Upper lobe of left lung (tissue), 4 donors: ENCODE measurements at regions not wholly inside any gene's neighbourhood (a gene's known extent, or its start where the extent isn't known, plus 50 kb on each side); places are given as distances from the start of the nearest gene placed in this dataset.

Source experiments
- POLR2A ChIP-seq, 4 donors: fragments of 450-650 bp; IDR thresholded peaks; one replicate each; pipeline ENCODE4 v1.5.1; 2016 to 2017; ENCODE audit warnings: antibody characterized with exemption in 4 of 4, mild to moderate bottlenecking in 2 of 4
- TF ChIP-seq, protein P1 (sequence below), 6 experiments: fragments of 450-650 bp in 4 of 6; fragments of 200-600 bp in 2 of 6; sonication (generic) in 2 of 6; IDR thresholded peaks; one replicate each; pipeline ENCODE4 v1.5.1; 2016 to 2019; ENCODE audit warnings: antibody characterized with exemption in 6 of 6

- no peak for TF ChIP-seq POLR2A (IDR thresholded peaks at IDR 0.05)
- TF ChIP-seq, protein P1, sequence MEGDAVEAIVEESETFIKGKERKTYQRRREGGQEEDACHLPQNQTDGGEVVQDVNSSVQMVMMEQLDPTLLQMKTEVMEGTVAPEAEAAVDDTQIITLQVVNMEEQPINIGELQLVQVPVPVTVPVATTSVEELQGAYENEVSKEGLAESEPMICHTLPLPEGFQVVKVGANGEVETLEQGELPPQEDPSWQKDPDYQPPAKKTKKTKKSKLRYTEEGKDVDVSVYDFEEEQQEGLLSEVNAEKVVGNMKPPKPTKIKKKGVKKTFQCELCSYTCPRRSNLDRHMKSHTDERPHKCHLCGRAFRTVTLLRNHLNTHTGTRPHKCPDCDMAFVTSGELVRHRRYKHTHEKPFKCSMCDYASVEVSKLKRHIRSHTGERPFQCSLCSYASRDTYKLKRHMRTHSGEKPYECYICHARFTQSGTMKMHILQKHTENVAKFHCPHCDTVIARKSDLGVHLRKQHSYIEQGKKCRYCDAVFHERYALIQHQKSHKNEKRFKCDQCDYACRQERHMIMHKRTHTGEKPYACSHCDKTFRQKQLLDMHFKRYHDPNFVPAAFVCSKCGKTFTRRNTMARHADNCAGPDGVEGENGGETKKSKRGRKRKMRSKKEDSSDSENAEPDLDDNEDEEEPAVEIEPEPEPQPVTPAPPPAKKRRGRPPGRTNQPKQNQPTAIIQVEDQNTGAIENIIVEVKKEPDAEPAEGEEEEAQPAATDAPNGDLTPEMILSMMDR (IDR thresholded peaks at IDR 0.05) = no peak
Observed at GRCh38 chrX:13164611-13165010, 120.2 kb upstream of the FAM9C start.
